ENCODE measurements at regions not wholly inside any gene's neighbourhood (a gene's known extent, or its start where the extent isn't known, plus 50 kb on each side); places are given as distances from the start of the nearest gene placed in this dataset.

DNA sequence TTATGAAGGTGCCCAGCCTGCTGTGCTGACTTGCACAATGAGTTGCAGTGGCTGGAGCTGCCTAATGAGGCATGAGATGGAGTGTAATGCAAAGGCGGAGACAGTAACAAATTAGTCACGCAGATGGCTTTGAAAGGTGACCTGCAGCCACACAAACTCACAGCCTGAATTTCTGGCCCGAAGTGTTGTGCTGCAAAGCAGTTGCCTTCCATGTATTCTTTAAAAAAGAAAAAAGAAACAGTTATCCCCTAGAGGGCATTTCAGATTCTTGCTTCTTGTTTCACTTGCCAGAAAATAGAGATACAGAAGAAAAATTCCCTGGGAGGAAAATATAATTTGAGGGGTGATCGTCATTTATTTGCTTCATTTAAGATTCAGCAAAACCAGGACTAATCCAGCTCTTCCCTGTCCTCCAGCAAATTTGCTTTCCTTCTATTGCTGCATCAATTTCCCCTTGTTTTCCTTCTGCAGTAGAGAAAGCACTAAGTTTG, 239.9 kb downstream of the ADRA2A start:
- no peaks in the 10 kb centered on the region for H3K27me3 ChIP-seq (ENCODE audit: control insufficient read depth in 2 of 2, insufficient read depth in 2 of 2, low read length in 2 of 2)
- TF ChIP-seq JUN (IDR thresholded peaks at IDR 0.05; ENCODE audit: borderline replicate concordance, insufficient read depth, insufficient read length, low read depth) (no peak), EZH2 (IDR thresholded peaks at IDR 0.05; ENCODE audit: borderline replicate concordance, low read depth, low read length, severe bottlenecking) (no peak), MYC (IDR thresholded peaks at IDR 0.05; ENCODE audit: low read depth, low read length) (no peak), GATA2 (IDR thresholded peaks at IDR 0.05; ENCODE audit: insufficient read depth, insufficient read length, low read depth, low read length) (no peak), POLR2A (IDR thresholded peaks at IDR 0.05; ENCODE audit: low read depth, low read length) (no peak), POLR2AphosphoS5 (IDR thresholded peaks at IDR 0.05; ENCODE audit: insufficient read depth, low read depth, low read length) (no peak)
- TF ChIP-seq, protein P1, sequence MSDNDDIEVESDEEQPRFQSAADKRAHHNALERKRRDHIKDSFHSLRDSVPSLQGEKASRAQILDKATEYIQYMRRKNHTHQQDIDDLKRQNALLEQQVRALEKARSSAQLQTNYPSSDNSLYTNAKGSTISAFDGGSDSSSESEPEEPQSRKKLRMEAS (IDR thresholded peaks at IDR 0.05; ENCODE audit: insufficient read depth, insufficient read length), result no peak
- BruUV-seq (replicated peaks), result no TSS peak
- dilution Hi-C loops (cut with MboI; ENCODE audit: extremely low pct_ligation_motif_present, low sequenced_read_pairs), result no loop called here
- no peak overlapping the region for H3K27ac ChIP-seq (ENCODE audit: insufficient read depth, low read depth, low read length)
- no peak overlapping the region for H3K4me2 ChIP-seq (ENCODE audit: insufficient read depth, low read length)
- no peaks in the 10 kb centered on the region for H3K79me2 ChIP-seq (ENCODE audit: control insufficient read depth, insufficient read depth, low read length)
- intact Hi-C loops (cut with micrococcal nuclease), result no loop called here
- ChIA-PET POLR2A (no interaction called here), CTCF (no interaction called here)
- no peaks in the 10 kb centered on the region for H3K36me3 ChIP-seq (ENCODE audit: control insufficient read depth in 2 of 2, extremely low read depth in 1 of 2, insufficient read depth in 2 of 2, low read length in 2 of 2)
- no peak overlapping the region for H2AFZ ChIP-seq (ENCODE audit: low read depth, low read length)
- H3K4me3 ChIP-seq (replicated peaks in 1 of 3; ENCODE audit: insufficient read depth in 1 of 3, low read depth in 1 of 3, low read length in 3 of 3), result no peak overlapping the region
- no peaks in the 10 kb centered on the region for H3K9me1 ChIP-seq (replicated peaks; ENCODE audit: control insufficient read depth, extremely low read depth, insufficient read depth, low read length)
- DNase-seq (ENCODE audit: low read depth, low spot score) (no peak), FAIRE-seq (no peak)
- H3K4me1 ChIP-seq (ENCODE audit: control insufficient read depth, extremely low read depth, insufficient read depth, low read length), result no peaks in the 10 kb centered on the region
- H3K9me3 ChIP-seq (replicated peaks; ENCODE audit: control insufficient read depth, insufficient read depth, low read length), result peaks cover 4% of the 10 kb centered on the region
- H4K20me1 ChIP-seq (replicated peaks; ENCODE audit: control insufficient read depth, extremely low read depth, insufficient read depth, low read length), result no peaks in the 10 kb centered on the region
- no peak overlapping the region for H3K9ac ChIP-seq (replicated peaks; ENCODE audit: extremely low read depth, insufficient read depth, low read length)

DNA sequence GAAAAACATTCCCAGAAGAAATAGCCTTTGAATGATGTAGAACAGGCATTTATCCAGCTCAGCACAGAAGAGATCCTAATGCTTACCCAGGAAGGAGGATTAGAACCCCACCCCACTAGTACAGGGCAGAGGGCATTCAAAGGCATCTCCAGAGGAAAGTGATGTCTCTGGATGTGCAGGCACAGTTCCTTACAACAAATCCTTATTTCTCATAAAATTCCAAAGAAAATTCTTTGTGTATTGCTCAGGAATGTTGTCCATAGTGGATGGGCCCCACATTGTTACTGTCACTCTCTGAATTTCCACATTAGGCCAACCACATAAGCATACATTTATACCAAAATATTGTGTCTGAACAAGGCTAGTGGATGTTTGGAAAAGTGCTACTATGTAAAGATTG, 243.0 kb downstream of the ADRA2A start:
- intact Hi-C loops (cut with micrococcal nuclease), result no loop called here
- H3K4me3 ChIP-seq (replicated peaks in 1 of 3; ENCODE audit: insufficient read depth in 1 of 3, low read depth in 1 of 3, low read length in 3 of 3), result no peak overlapping the region
- TF ChIP-seq, protein P1 (IDR thresholded peaks at IDR 0.05; ENCODE audit: insufficient read depth, insufficient read length), result no peak
- no peak for TF ChIP-seq POLR2A (IDR thresholded peaks at IDR 0.05; ENCODE audit: low read depth, low read length)
- no peaks in the 10 kb centered on the region for H3K9me1 ChIP-seq (replicated peaks; ENCODE audit: control insufficient read depth, extremely low read depth, insufficient read depth, low read length)
- no peak for DNase-seq (ENCODE audit: low read depth, low spot score)
- BruUV-seq (replicated peaks), result no TSS peak
- no peak overlapping the region for H3K4me2 ChIP-seq (ENCODE audit: insufficient read depth, low read length)
- H3K79me2 ChIP-seq (ENCODE audit: control insufficient read depth, insufficient read depth, low read length), result no peaks in the 10 kb centered on the region
- POLR2A ChIA-PET, result no interaction called here
- H2AFZ ChIP-seq (ENCODE audit: low read depth, low read length), result no peak overlapping the region
- H3K27ac ChIP-seq (ENCODE audit: insufficient read depth, low read depth, low read length), result no peak overlapping the region
- dilution Hi-C loops (cut with MboI; ENCODE audit: extremely low pct_ligation_motif_present, low sequenced_read_pairs), result no loop called here
- no peak for FAIRE-seq
- H4K20me1 ChIP-seq (replicated peaks; ENCODE audit: control insufficient read depth, extremely low read depth, insufficient read depth, low read length), result no peaks in the 10 kb centered on the region
- peaks cover 1% of the 10 kb centered on the region for H3K9me3 ChIP-seq (replicated peaks; ENCODE audit: control insufficient read depth, insufficient read depth, low read length)
- H3K27me3 ChIP-seq (ENCODE audit: control insufficient read depth in 2 of 2, insufficient read depth in 2 of 2, low read length in 2 of 2), result no peaks in the 10 kb centered on the region
- no peaks in the 10 kb centered on the region for H3K4me1 ChIP-seq (ENCODE audit: control insufficient read depth, extremely low read depth, insufficient read depth, low read length)
- CTCF ChIA-PET, result no interaction called here
- H3K36me3 ChIP-seq (ENCODE audit: control insufficient read depth in 2 of 2, extremely low read depth in 1 of 2, insufficient read depth in 2 of 2, low read length in 2 of 2), result no peaks in the 10 kb centered on the region
- no peak overlapping the region for H3K9ac ChIP-seq (replicated peaks; ENCODE audit: extremely low read depth, insufficient read depth, low read length)

Data from endothelial cell of umbilical vein (primary cell).